NB4 (cell line): ENCODE measurements at regions not wholly inside any gene's neighbourhood (a gene's known extent, or its start where the extent isn't known, plus 50 kb on each side); places are given as distances from the start of the nearest gene placed in this dataset.

ENCODE experiments used
- POLR2A ChIP-seq: IDR thresholded peaks from 2 replicates; pipeline ENCODE4 v1.6.1; 2011; ENCODE audit warnings: mild to moderate bottlenecking; ENCODE audit not compliant: insufficient read length; ENCODE audit errors: extremely low read depth
- TF ChIP-seq, protein P1 (sequence below): IDR thresholded peaks from one replicate; pipeline ENCODE4 v1.5.1; 2012; ENCODE audit warnings: low read depth, low read length
- TF ChIP-seq, protein P2 (sequence below): IDR thresholded peaks from 2 replicates; pipeline ENCODE4 v1.6.1; 2011; ENCODE audit warnings: low read depth, low read length

DNA sequence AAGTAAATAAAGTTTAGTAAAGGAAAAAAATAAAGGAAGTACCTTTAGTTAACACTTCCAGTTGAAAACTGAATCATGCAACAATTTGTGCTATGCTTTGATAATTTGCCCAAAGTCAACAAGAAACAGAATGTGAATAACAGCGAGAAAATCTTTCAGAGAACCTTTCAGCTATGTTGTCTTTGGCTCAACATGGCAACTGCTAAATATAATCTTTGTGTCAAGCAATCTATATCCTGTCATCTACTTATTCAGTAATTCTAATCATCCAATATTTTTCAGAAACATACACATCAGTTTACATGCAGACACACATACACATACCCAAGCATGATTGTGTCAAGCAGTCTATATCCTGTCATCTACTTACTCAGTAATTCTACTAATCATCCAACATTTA is 136.0 kb upstream of the PABPC4L start:
- TF ChIP-seq, protein P1, sequence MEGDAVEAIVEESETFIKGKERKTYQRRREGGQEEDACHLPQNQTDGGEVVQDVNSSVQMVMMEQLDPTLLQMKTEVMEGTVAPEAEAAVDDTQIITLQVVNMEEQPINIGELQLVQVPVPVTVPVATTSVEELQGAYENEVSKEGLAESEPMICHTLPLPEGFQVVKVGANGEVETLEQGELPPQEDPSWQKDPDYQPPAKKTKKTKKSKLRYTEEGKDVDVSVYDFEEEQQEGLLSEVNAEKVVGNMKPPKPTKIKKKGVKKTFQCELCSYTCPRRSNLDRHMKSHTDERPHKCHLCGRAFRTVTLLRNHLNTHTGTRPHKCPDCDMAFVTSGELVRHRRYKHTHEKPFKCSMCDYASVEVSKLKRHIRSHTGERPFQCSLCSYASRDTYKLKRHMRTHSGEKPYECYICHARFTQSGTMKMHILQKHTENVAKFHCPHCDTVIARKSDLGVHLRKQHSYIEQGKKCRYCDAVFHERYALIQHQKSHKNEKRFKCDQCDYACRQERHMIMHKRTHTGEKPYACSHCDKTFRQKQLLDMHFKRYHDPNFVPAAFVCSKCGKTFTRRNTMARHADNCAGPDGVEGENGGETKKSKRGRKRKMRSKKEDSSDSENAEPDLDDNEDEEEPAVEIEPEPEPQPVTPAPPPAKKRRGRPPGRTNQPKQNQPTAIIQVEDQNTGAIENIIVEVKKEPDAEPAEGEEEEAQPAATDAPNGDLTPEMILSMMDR: no peak
- TF ChIP-seq, protein P2, sequence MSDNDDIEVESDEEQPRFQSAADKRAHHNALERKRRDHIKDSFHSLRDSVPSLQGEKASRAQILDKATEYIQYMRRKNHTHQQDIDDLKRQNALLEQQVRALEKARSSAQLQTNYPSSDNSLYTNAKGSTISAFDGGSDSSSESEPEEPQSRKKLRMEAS: no peak
- no peak for TF ChIP-seq POLR2A
